IMR-90 (cell line): ENCODE measurements at regions not wholly inside any gene's neighbourhood (a gene's known extent, or its start where the extent isn't known, plus 50 kb on each side); places are given as distances from the start of the nearest gene placed in this dataset.

Experiments used
- ATAC-seq: fragments of 200-7000 bp; cut with Tn5 transposase; 2 replicates; pipeline ENCODE4 v1.9.1; 2020; ENCODE audit warnings: low read depth, mild to moderate bottlenecking, moderate library complexity
- BruUV-seq: library from RNA; stranded (reverse); fragments of 400-500 nt; replicated peaks from 2 replicates; lab custom pipeline; 2021; lab: Mats Ljungman, UMichigan
- CTCF ChIA-PET: fragments of 300-600 bp; formaldehyde crosslinking; extraction: SDS; loops from one replicate; lab custom pipeline; 2021; ENCODE audit warnings: antibody characterized with exemption; lab: Yijun Ruan, JAX
- POLR2A ChIA-PET: fragments of 300-600 bp; sonication (Branson Sonifier 250); formaldehyde crosslinking; loops from one replicate; lab custom pipeline; 2022; ENCODE audit warnings: antibody characterized with exemption; ENCODE audit not compliant: unreplicated experiment; lab: Charles Lee
- DNase-seq: peaks from one replicate; pipeline ENCODE4 v3.0.0; 2013
- H2AFZ ChIP-seq: replicated peaks from 2 replicates; pipeline ENCODE3; 2013; ENCODE audit warnings: low read length, mild to moderate bottlenecking; ENCODE audit not compliant: poor library complexity
- H2AK5ac ChIP-seq: 2 replicates; pipeline ENCODE4 v1.6.1; 2013; ENCODE audit warnings: low read depth, low read length, inconsistent platforms
- H2AK9ac ChIP-seq: replicated peaks from 2 replicates; pipeline ENCODE3; 2013; ENCODE audit warnings: mild to moderate bottlenecking, low read depth, low read length, moderate library complexity; ENCODE audit not compliant: poor library complexity
- H2BK120ac ChIP-seq: 2 replicates; pipeline ENCODE4 v1.6.1; 2013; ENCODE audit warnings: low read depth, low read length, inconsistent platforms
- H2BK15ac ChIP-seq: 3 replicates; pipeline ENCODE4 v1.6.1; 2013; ENCODE audit warnings: low read depth, low read length, inconsistent platforms
- H2BK20ac ChIP-seq: 2 replicates; pipeline ENCODE4 v1.6.1; 2013; ENCODE audit warnings: low read depth, mild to moderate bottlenecking, inconsistent platforms, low read length, moderate library complexity
- H2BK5ac ChIP-seq: 2 replicates; pipeline ENCODE4 v1.6.1; 2013; ENCODE audit warnings: mild to moderate bottlenecking, low read depth, low read length, inconsistent platforms; ENCODE audit not compliant: poor library complexity, severe bottlenecking
- H3K14ac ChIP-seq: replicated peaks from 2 replicates; pipeline ENCODE4 v1.6.1; 2013; ENCODE audit warnings: low read depth, low read length, inconsistent platforms
- H3K18ac ChIP-seq: 2 replicates; pipeline ENCODE4 v1.6.1; 2013; ENCODE audit warnings: low read depth, low read length, control low read depth
- H3K23ac ChIP-seq: 2 replicates; pipeline ENCODE4 v1.6.1; 2013; ENCODE audit warnings: low read depth, low read length, inconsistent platforms
- H3K27ac ChIP-seq: 2 replicates; pipeline ENCODE4 v1.5.1; 2013; ENCODE audit warnings: mild to moderate bottlenecking, control low read depth, low read length; ENCODE audit not compliant: insufficient read depth
- H3K27me3 ChIP-seq: 2 replicates; pipeline ENCODE4 v1.6.1; 2013; ENCODE audit warnings: low read length; ENCODE audit not compliant: control insufficient read depth, insufficient read depth
- H3K36me3 ChIP-seq: 2 replicates; pipeline ENCODE4 v1.6.1; 2013; ENCODE audit warnings: low read length, mixed read lengths; ENCODE audit not compliant: control insufficient read depth, insufficient read depth
- H3K4ac ChIP-seq: 2 replicates; pipeline ENCODE4 v1.6.1; 2013; ENCODE audit warnings: low read depth, low read length, inconsistent platforms
- H3K4me1 ChIP-seq: 2 replicates; pipeline ENCODE4 v1.6.1; 2013; ENCODE audit warnings: low read length, mixed read lengths; ENCODE audit not compliant: control insufficient read depth, insufficient read depth
- H3K4me2 ChIP-seq: 2 replicates; pipeline ENCODE4 v1.6.1; 2013; ENCODE audit warnings: low read depth, mild to moderate bottlenecking, control low read depth, low read length, moderate library complexity
- H3K4me3 ChIP-seq: 2 replicates; pipeline ENCODE4 v1.5.1; 2013; ENCODE audit warnings: low read depth, mild to moderate bottlenecking, control low read depth, low read length, moderate library complexity; ENCODE audit not compliant: insufficient read depth
- H3K56ac ChIP-seq: 2 replicates; pipeline ENCODE4 v1.6.1; 2013; ENCODE audit warnings: low read length, inconsistent platforms; ENCODE audit not compliant: insufficient read depth; ENCODE audit errors: extremely low read depth
- H3K79me1 ChIP-seq, 2 experiments: 2 replicates each; pipeline ENCODE4 v1.6.1; 2013; ENCODE audit warnings: low read length in 2 of 2, inconsistent platforms in 1 of 2, low read depth in 1 of 2
- H3K9ac ChIP-seq: 2 replicates; pipeline ENCODE4 v1.6.1; 2013; ENCODE audit warnings: low read depth, low read length, control low read depth
- H3K9me1 ChIP-seq: 2 replicates; pipeline ENCODE4 v1.6.1; 2013; ENCODE audit warnings: low read length, inconsistent platforms; ENCODE audit not compliant: insufficient read depth
- H3K9me3 ChIP-seq: 2 replicates; pipeline ENCODE4 v1.6.1; 2013; ENCODE audit warnings: low read length; ENCODE audit not compliant: control insufficient read depth, insufficient read depth
- H4K20me1 ChIP-seq: 2 replicates; pipeline ENCODE4 v1.6.1; 2013; ENCODE audit warnings: low read length, inconsistent platforms; ENCODE audit not compliant: insufficient read depth
- H4K5ac ChIP-seq: 2 replicates; pipeline ENCODE4 v1.6.1; 2013; ENCODE audit warnings: mild to moderate bottlenecking, low read depth, low read length, control low read depth
- H4K8ac ChIP-seq, 2 experiments: 2 replicates each; pipeline ENCODE4 v1.6.1; 2013; ENCODE audit warnings: low read depth in 2 of 2, low read length in 2 of 2, control low read depth in 1 of 2, inconsistent platforms in 1 of 2
- H4K91ac ChIP-seq: 2 replicates; pipeline ENCODE4 v1.6.1; 2013; ENCODE audit warnings: low read depth, low read length, inconsistent platforms; ENCODE audit not compliant: insufficient read depth
- BHLHE40 ChIP-seq: fragments of 150-350 bp; IDR thresholded peaks from 2 replicates; pipeline ENCODE4 v1.6.1; 2016; ENCODE audit warnings: mild to moderate bottlenecking, low read depth, low read length
- CEBPB ChIP-seq: IDR thresholded peaks from 2 replicates; pipeline ENCODE4 v1.6.1; 2012; ENCODE audit warnings: low read depth, low read length, improper control_type of control experiment
- CHD1 ChIP-seq: IDR thresholded peaks from 2 replicates; pipeline ENCODE4 v1.6.1; 2012; ENCODE audit warnings: low read depth, low read length, improper control_type of control experiment
- FOS ChIP-seq: fragments of 150-350 bp; IDR thresholded peaks from 2 replicates; pipeline ENCODE4 v1.6.1; 2016; ENCODE audit warnings: low read depth, low read length
- MAFK ChIP-seq: IDR thresholded peaks from 2 replicates; pipeline ENCODE4 v1.6.1; 2012; ENCODE audit warnings: low read depth, low read length, improper control_type of control experiment
- MAZ ChIP-seq: IDR thresholded peaks from 2 replicates; pipeline ENCODE4 v1.6.1; 2012; ENCODE audit warnings: low read depth, mild to moderate bottlenecking, low read length, improper control_type of control experiment, moderate library complexity, borderline replicate concordance
- MXI1 ChIP-seq: IDR thresholded peaks from 2 replicates; pipeline ENCODE4 v1.6.1; 2012; ENCODE audit warnings: low read depth, mild to moderate bottlenecking, low read length, moderate library complexity, borderline replicate concordance
- NFE2L2 ChIP-seq: fragments of 150-350 bp; IDR thresholded peaks from 2 replicates; pipeline ENCODE4 v1.6.1; 2016; ENCODE audit warnings: low read depth, mild to moderate bottlenecking, low read length
- POLR2A ChIP-seq: IDR thresholded peaks from 2 replicates; pipeline ENCODE4 v1.6.1; 2012; ENCODE audit warnings: mild to moderate bottlenecking, low read depth, low read length
- RAD21 ChIP-seq: IDR thresholded peaks from 2 replicates; pipeline ENCODE4 v1.6.1; 2012; ENCODE audit warnings: low read length, improper control_type of control experiment
- RCOR1 ChIP-seq: IDR thresholded peaks from 2 replicates; pipeline ENCODE4 v1.6.1; 2012; ENCODE audit warnings: mild to moderate bottlenecking, low read length, improper control_type of control experiment; ENCODE audit not compliant: insufficient replicate concordance
- RFX5 ChIP-seq: IDR thresholded peaks from 2 replicates; pipeline ENCODE4 v1.8.0; 2012; ENCODE audit warnings: low read depth, mild to moderate bottlenecking, low read length, moderate library complexity
- SMC3 ChIP-seq: fragments of 150-350 bp; IDR thresholded peaks from 2 replicates; pipeline ENCODE4 v1.6.1; 2016; ENCODE audit warnings: low read depth, mild to moderate bottlenecking, antibody characterized with exemption, low read length, moderate library complexity
- WGBS, 2 experiments: methylation state at CpG; one replicate each; pipeline versions ENCODE4 v1.1.5 to v1.1.7; 2013; ENCODE audit warnings: missing lambda C conversion rate in 2 of 2; ENCODE audit not compliant: insufficient read length in 1 of 2; ENCODE audit errors: extremely low coverage in 2 of 2; 5-methylcytosine and 5-hydroxymethylcytosine counted together
- dilution Hi-C: fragments of 300-500 bp; cut with HindIII; formaldehyde crosslinking; loops from one replicate; pipeline ENCODE4 v1.14.3; 2018; ENCODE audit warnings: low sequenced_read_pairs; ENCODE audit not compliant: unreplicated experiment
- in situ Hi-C: fragments of 300-500 bp; cut with MboI; formaldehyde crosslinking; loops from 3 replicates; pipeline ENCODE4 v1.14.3; 2019; ENCODE audit warnings: low sequenced_read_pairs, inconsistent platforms, mixed read lengths
- intact Hi-C: fragments of 100-400 bp; cut with micrococcal nuclease; formaldehyde crosslinking; loops from 2 replicates; pipeline ENCODE4 v1.10.0; 2022
- TF ChIP-seq, protein P1 (sequence below): fragments of 150-350 bp; IDR thresholded peaks from 2 replicates; pipeline ENCODE4 v1.6.1; 2016; ENCODE audit warnings: low read depth, mild to moderate bottlenecking, low read length, moderate library complexity, borderline replicate concordance
- TF ChIP-seq, protein P2 (sequence below): fragments of 150-350 bp; IDR thresholded peaks from 2 replicates; pipeline ENCODE4 v1.6.1; 2017; ENCODE audit warnings: mild to moderate bottlenecking, antibody characterized with exemption, low read length, low read depth
- TF ChIP-seq, protein P3 (sequence below): conservative IDR thresholded peaks from 2 replicates; pipeline ENCODE4 v1.5.1; 2012; ENCODE audit warnings: mild to moderate bottlenecking, low read depth, low read length, improper control_type of control experiment

DNA sequence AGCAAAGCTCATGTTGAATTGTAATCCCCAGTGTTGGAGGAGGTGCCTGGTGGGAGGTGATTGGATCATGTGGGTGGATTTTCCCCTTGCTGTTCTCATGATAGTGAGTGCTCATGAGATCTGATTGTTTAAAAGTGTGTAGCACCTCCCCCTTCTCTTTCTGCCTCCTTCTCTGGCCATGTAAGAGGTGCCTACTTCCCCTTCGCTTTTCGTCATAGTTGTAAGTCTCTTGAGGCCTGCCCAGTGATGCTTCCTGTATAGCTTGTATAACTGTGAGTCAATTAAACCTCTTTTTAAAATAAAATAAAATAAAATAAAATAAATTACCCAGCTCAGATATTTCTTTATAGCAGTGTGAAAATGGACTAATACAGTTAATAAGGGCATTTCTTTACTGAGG, 1025.7 kb downstream of the PLA2G4A start:
- H3K9ac ChIP-seq, result no peak overlapping the region
- ATAC-seq (no peak), DNase-seq (no peak)
- no peak overlapping the region for H2BK15ac ChIP-seq
- H3K18ac ChIP-seq, result no peak overlapping the region
- in situ Hi-C loops (no loop called here), intact Hi-C loops (no loop called here), dilution Hi-C loops (no loop called here)
- ChIA-PET CTCF (no interaction called here), POLR2A (no interaction called here)
- no peak overlapping the region for H3K14ac ChIP-seq
- no CpG with 5 or more reads among the region's 2 CpGs for WGBS, 2 experiments
- no peaks in the 10 kb centered on the region for H3K79me1 ChIP-seq
- H3K4me1 ChIP-seq, result no peaks in the 10 kb centered on the region
- H2BK20ac ChIP-seq, result no peak overlapping the region
- no peak overlapping the region for H2AK5ac ChIP-seq
- H3K4me3 ChIP-seq, result no peak overlapping the region
- H4K5ac ChIP-seq, result no peak overlapping the region
- TF ChIP-seq BHLHE40, result no peak
- TF ChIP-seq FOS, result no peak
- no peak for TF ChIP-seq MXI1
- no peak for TF ChIP-seq RAD21
- TF ChIP-seq RFX5, result no peak
- TF ChIP-seq NFE2L2, result no peak
- TF ChIP-seq, protein P1, sequence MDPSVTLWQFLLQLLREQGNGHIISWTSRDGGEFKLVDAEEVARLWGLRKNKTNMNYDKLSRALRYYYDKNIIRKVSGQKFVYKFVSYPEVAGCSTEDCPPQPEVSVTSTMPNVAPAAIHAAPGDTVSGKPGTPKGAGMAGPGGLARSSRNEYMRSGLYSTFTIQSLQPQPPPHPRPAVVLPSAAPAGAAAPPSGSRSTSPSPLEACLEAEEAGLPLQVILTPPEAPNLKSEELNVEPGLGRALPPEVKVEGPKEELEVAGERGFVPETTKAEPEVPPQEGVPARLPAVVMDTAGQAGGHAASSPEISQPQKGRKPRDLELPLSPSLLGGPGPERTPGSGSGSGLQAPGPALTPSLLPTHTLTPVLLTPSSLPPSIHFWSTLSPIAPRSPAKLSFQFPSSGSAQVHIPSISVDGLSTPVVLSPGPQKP, result no peak
- TF ChIP-seq SMC3, result no peak
- TF ChIP-seq MAZ, result no peak
- no peak for TF ChIP-seq POLR2A
- TF ChIP-seq MAFK, result no peak
- TF ChIP-seq CEBPB, result no peak
- TF ChIP-seq, protein P2, sequence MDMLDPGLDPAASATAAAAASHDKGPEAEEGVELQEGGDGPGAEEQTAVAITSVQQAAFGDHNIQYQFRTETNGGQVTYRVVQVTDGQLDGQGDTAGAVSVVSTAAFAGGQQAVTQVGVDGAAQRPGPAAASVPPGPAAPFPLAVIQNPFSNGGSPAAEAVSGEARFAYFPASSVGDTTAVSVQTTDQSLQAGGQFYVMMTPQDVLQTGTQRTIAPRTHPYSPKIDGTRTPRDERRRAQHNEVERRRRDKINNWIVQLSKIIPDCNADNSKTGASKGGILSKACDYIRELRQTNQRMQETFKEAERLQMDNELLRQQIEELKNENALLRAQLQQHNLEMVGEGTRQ, result no peak
- TF ChIP-seq RCOR1, result no peak
- no peak for TF ChIP-seq CHD1
- TF ChIP-seq, protein P3, sequence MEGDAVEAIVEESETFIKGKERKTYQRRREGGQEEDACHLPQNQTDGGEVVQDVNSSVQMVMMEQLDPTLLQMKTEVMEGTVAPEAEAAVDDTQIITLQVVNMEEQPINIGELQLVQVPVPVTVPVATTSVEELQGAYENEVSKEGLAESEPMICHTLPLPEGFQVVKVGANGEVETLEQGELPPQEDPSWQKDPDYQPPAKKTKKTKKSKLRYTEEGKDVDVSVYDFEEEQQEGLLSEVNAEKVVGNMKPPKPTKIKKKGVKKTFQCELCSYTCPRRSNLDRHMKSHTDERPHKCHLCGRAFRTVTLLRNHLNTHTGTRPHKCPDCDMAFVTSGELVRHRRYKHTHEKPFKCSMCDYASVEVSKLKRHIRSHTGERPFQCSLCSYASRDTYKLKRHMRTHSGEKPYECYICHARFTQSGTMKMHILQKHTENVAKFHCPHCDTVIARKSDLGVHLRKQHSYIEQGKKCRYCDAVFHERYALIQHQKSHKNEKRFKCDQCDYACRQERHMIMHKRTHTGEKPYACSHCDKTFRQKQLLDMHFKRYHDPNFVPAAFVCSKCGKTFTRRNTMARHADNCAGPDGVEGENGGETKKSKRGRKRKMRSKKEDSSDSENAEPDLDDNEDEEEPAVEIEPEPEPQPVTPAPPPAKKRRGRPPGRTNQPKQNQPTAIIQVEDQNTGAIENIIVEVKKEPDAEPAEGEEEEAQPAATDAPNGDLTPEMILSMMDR, result no peak
- no peaks in the 10 kb centered on the region for H4K20me1 ChIP-seq
- no peak overlapping the region for H3K56ac ChIP-seq
- no TSS peak for BruUV-seq
- no peaks in the 10 kb centered on the region for H3K9me3 ChIP-seq
- no peak overlapping the region for H2BK5ac ChIP-seq
- no peaks in the 10 kb centered on the region for H3K9me1 ChIP-seq
- no peak overlapping the region for H2BK120ac ChIP-seq
- no peak overlapping the region for H4K91ac ChIP-seq
- no peak overlapping the region for H2AFZ ChIP-seq
- no peak overlapping the region for H3K4ac ChIP-seq
- no peak overlapping the region for H3K23ac ChIP-seq
- no peak overlapping the region for H3K27ac ChIP-seq
- no peaks in the 10 kb centered on the region for H3K36me3 ChIP-seq
- no peak overlapping the region for H2AK9ac ChIP-seq
- H3K27me3 ChIP-seq, result no peaks in the 10 kb centered on the region
- no peak overlapping the region for H3K4me2 ChIP-seq
- no peak overlapping the region for H4K8ac ChIP-seq
